Peyer's patch (tissue), 4 donors: ENCODE measurements at regions not wholly inside any gene's neighbourhood (a gene's known extent, or its start where the extent isn't known, plus 50 kb on each side); places are given as distances from the start of the nearest gene placed in this dataset.

Experiments used
- DNase-seq, 3 donors: peaks; one replicate each; pipeline ENCODE4 v3.0.0-alpha.2; 2017 to 2019
- H3K27ac ChIP-seq, 4 donors: fragments of 200-600 bp; sonication (generic); one replicate each; pipeline ENCODE4 v1.5.1; 2016 to 2019
- H3K27me3 ChIP-seq, 2 donors: fragments of 200-600 bp; sonication (generic); one replicate each; pipeline ENCODE4 v1.5.1; 2019
- H3K36me3 ChIP-seq, 3 donors: fragments of 200-600 bp; sonication (generic); one replicate each; pipeline ENCODE4 v1.5.1; 2016 to 2019
- H3K4me1 ChIP-seq, 4 donors: fragments of 200-600 bp; sonication (generic); one replicate each; pipeline ENCODE4 v1.5.1; 2016 to 2019
- H3K4me3 ChIP-seq, 4 donors: fragments of 200-600 bp; sonication (generic); 1 replicate in 3 of 4; 2 replicates in 1 of 4; pipeline ENCODE4 v1.5.1; 2016 to 2019; ENCODE audit warnings: mild to moderate bottlenecking in 1 of 4
- H3K9me3 ChIP-seq, 4 donors: fragments of 200-600 bp; sonication (generic); one replicate each; pipeline ENCODE4 v1.5.1; 2016 to 2019; ENCODE audit warnings: mild to moderate bottlenecking in 1 of 4
- CTCF ChIP-seq, 6 experiments: fragments of 450-650 bp in 4 of 6; fragments of 200-600 bp in 2 of 6; sonication (generic) in 1 of 6; IDR thresholded peaks; one replicate each; pipeline ENCODE4 v1.5.1; 2017 to 2019; ENCODE audit warnings: antibody characterized with exemption in 6 of 6, mild to moderate bottlenecking in 3 of 6, moderate library complexity in 1 of 6
- POLR2A ChIP-seq, 2 donors: fragments of 450-650 bp; IDR thresholded peaks; one replicate each; pipeline ENCODE4 v1.5.1; 2017; ENCODE audit warnings: antibody characterized with exemption in 2 of 2, mild to moderate bottlenecking in 2 of 2, moderate library complexity in 2 of 2

DNA sequence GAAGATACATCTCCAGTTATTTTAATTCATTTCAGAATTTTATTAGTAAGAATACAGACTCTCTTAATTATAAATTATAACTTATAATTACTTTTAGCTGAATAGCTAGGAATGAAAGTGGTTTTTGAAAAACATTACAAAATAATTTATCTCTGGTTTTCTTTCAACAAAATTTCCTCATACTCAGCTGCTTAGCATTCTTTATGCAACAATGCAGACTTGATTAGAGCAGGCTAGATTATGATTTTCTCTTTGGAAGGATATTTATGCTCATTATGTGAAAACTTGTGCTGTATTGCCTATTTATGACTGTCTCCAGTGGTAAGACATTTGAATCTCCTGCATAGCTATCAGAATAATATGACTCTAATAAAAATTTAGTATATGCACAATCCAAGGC, 2023.7 kb downstream of the C4orf33 start:
- DNase-seq, result no peak
- Histone ChIP-seq H3K9me3 (no peaks in the 10 kb centered on the region), H3K36me3 (no peaks in the 10 kb centered on the region), H3K27me3 (no peaks in the 10 kb centered on the region), H3K4me3 (no peak overlapping the region), H3K27ac (no peak overlapping the region), H3K4me1 (no peaks in the 10 kb centered on the region)
- TF ChIP-seq CTCF (IDR thresholded peaks at IDR 0.05) (no peak), POLR2A (IDR thresholded peaks at IDR 0.05) (no peak)

DNA sequence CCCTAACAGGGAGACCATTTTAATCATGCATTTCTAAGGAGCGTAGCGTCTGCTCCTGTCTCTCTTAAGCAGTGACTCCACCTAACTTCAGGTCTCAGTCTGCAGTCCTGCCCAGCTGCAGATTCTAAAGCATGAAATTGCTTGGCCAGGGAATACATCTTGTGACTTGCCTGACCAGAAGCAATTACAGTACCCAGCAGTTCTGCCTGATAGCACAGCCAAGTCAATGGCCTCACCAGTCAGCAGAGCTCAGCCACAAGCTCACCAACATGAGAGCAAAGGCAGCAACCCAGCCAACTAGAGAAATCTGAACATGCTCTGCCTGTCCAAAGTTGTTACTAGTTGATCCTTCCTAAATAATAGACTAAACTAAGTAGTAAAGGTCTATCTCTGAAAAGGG, 2011.9 kb upstream of the PCDH10 start:
- Histone ChIP-seq H3K27ac (no peak overlapping the region), H3K27me3 (no peaks in the 10 kb centered on the region), H3K4me1 (no peaks in the 10 kb centered on the region), H3K9me3 (peaks cover 0 to 5% (median 0%) of the 10 kb centered on the region in 4 donors), H3K4me3 (no peak overlapping the region), H3K36me3 (no peaks in the 10 kb centered on the region)
- TF ChIP-seq CTCF (IDR thresholded peaks at IDR 0.05) (no peak), POLR2A (IDR thresholded peaks at IDR 0.05) (no peak)
- no peak for DNase-seq

- Histone ChIP-seq H3K36me3 (no peaks in the 10 kb centered on the region), H3K4me3 (no peak overlapping the region), H3K27me3 (no peaks in the 10 kb centered on the region), H3K4me1 (no peaks in the 10 kb centered on the region), H3K9me3 (no peaks in the 10 kb centered on the region), H3K27ac (no peak overlapping the region)
- TF ChIP-seq POLR2A (IDR thresholded peaks at IDR 0.05) (no peak), CTCF (IDR thresholded peaks at IDR 0.05) (no peak)
- DNase-seq, result no peak
These were observed 1989.8 kb upstream of the PCDH10 start for GRCh38 chr4:131159261-131159660.

DNA sequence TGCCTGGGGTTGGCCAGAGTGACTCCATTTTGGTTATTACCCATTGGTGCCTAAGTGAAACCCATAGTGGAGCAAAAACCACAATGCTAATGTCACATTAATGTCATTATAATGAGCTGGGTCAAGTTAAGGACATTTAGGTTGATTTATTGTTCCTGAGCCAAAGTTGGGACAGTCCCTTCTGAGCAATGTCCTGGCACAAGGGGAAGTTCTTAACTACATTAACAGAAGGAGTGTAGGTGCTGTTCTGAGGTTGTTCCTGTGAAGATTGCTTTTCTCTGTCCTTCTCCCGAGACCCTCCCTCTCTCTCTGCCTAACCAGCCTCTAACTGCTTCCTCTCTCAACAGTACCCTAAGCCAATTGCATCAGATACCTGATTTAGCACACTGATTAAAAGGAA, 1956.8 kb upstream of the PCDH10 start:
- DNase-seq, result no peak
- no peaks in the 10 kb centered on the region for H3K4me1 ChIP-seq
- H3K9me3 ChIP-seq, result peaks cover 0 to 4% (median 0%) of the 10 kb centered on the region in 4 donors
- H3K4me3 ChIP-seq, result no peak overlapping the region
- no peaks in the 10 kb centered on the region for H3K36me3 ChIP-seq
- TF ChIP-seq CTCF (IDR thresholded peaks at IDR 0.05) (no peak), POLR2A (IDR thresholded peaks at IDR 0.05) (no peak)
- no peak overlapping the region for H3K27ac ChIP-seq
- no peaks in the 10 kb centered on the region for H3K27me3 ChIP-seq

- no peaks in the 10 kb centered on the region for H3K36me3 ChIP-seq
- H3K27ac ChIP-seq, result no peak overlapping the region
- no peaks in the 10 kb centered on the region for H3K27me3 ChIP-seq
- no peak for DNase-seq
- no peak overlapping the region for H3K4me3 ChIP-seq
- H3K9me3 ChIP-seq, result no peaks in the 10 kb centered on the region
- TF ChIP-seq POLR2A (IDR thresholded peaks at IDR 0.05), result no peak
- no peak for TF ChIP-seq CTCF (IDR thresholded peaks at IDR 0.05)
- no peaks in the 10 kb centered on the region for H3K4me1 ChIP-seq
These were observed 1941.5 kb upstream of the PCDH10 start for GRCh38 chr4:131207589-131207988.

- no peaks in the 10 kb centered on the region for H3K36me3 ChIP-seq
- no peaks in the 10 kb centered on the region for H3K9me3 ChIP-seq
- H3K27ac ChIP-seq, result no peak overlapping the region
- no peaks in the 10 kb centered on the region for H3K27me3 ChIP-seq
- H3K4me1 ChIP-seq, result no peaks in the 10 kb centered on the region
- TF ChIP-seq CTCF (IDR thresholded peaks at IDR 0.05) (no peak), POLR2A (IDR thresholded peaks at IDR 0.05) (no peak)
- no peak overlapping the region for H3K4me3 ChIP-seq
- no peak for DNase-seq
These were observed 1900.8 kb upstream of the PCDH10 start for GRCh38 chr4:131248314-131248713.
